RPMI8226 (cell line): ENCODE measurements at regions not wholly inside any gene's neighbourhood (a gene's known extent, or its start where the extent isn't known, plus 50 kb on each side); places are given as distances from the start of the nearest gene placed in this dataset.
"Not testable (repeated sequence)": the region's sequence is repeated elsewhere in the genome, so short reads cannot be mapped to it uniquely, and the experiment has no call there.

Source experiments
- DNase-seq: peaks from one replicate; pipeline ENCODE4 v3.0.0-alpha.2; 2015

GRCh38 chr13:88622362-88622973 is 951.3 kb downstream of the SLITRK5 start:
- DNase-seq, result no peak

DNA sequence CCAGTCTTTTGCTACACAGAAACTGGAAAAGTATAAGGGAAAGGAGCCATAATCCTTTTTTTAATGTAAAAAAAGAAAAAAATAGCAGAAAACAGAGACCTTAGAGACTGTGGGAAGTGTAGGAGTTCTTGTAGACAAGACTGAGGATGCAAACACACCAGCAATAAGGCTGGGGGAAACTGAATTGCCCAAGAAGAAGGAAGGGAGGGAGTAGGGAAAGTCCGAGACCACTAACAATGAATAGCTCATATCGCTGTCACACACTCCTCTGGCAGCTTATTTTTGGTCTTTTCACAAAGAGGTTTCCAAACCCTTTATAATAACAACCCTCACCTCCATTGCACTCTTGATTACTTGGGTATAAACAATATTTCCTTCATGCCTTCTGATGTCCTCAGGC is 952.0 kb downstream of the SLITRK5 start:
- DNase-seq, result no peak

- no peak for DNase-seq
Observed at GRCh38 chr13:88627071-88627470, 955.9 kb downstream of the SLITRK5 start.

DNA sequence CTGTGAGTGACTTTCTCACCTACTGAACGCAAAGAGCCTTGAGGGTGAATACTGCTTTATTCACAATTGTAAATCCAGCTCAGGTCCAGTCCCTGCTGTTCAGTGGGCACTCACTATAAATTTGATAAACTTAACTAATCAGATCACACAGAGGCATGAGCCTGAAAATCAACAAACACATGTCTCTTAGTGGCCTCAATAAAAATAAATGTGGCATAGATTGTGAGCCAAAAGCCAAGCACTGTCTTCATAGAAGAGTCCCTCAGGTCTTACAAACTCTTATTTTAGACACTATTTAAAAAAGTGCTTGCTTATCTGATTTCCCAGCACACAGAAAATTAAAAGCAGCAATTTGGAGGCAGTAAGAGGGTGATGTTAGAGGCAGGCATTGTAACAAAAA is 957.7 kb downstream of the SLITRK5 start:
- DNase-seq, result no peak

- DNase-seq, result no peak
Observed at GRCh38 chr13:88637935-88638334, 966.8 kb downstream of the SLITRK5 start.

DNA sequence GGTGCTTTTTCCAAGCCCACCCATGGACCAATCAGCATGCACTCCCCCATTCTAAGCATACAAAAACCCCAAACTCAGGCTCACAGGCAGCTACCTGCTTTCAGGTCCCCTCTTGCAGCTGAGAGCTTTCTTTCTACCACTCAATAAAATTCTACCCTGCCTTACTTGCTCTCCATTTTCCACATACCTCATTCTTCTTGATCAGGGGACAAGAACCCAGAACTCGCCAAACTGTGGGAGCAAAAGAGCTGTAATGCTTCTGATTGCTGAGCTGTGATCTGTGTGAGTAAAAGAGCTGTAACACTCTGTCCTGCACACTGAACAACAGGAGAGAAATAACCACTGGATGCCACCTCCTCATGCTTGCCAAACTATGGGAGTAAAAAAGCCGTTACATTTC is 972.1 kb downstream of the SLITRK5 start:
- DNase-seq, result no peak

DNA sequence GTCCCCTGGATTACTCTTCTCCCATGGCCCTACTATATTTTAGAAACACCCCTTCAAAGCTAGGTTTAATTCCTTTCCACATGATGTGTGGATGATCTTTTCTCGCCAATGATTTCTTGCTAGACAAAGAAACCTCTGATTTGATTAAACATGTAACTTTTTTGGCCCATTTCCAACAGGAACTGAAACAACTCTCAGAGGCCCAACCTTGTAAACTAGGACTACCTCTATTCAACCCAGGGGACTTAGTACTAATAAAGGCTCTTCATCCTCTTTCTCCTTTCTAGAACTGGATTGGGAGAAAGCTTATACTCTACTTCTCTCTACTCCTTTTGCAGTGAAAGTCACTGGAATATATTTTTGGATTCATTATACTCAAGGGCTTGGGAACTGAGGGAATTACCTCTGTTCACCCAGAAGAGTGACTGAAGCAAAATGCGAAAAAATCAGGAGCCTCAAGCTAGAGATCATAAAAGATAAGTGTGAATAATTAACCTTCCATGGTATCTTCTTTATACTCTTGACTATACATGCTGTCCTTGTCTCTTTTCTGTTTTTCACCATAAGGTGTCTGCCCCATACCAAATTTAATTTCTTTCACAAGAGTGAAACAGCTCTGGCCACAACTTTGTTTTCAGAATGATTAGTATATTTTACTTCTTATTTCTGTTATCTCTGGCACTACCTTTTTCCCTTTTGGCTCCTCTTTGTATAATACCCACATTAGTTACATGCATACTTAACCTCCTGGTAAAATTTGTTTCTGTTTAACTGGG is 977.6 kb downstream of the SLITRK5 start:
- DNase-seq, result peak; percentile 33

DNA sequence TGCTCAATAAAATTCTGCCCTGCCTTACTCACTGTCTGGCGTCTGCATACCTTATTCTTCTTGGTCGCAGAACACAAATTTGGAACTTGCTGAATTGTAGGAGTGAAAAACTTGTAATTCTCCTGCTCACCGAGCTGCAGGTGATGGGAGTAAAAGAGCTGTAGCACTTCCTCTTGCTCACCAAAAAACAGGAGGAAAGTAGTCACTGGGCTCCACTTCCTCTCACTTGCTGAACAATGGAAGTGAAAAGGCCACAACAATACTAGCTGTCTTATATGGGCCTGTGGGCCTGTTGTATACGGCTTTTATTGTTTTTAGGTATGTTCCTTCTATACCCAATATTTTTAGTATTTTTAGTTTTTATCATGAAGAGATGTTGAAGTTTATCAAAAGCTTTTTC is 978.7 kb downstream of the SLITRK5 start:
- no peak for DNase-seq

- DNase-seq, result no peak
Observed at GRCh38 chr13:88651531-88651930, 980.4 kb downstream of the SLITRK5 start.

DNA sequence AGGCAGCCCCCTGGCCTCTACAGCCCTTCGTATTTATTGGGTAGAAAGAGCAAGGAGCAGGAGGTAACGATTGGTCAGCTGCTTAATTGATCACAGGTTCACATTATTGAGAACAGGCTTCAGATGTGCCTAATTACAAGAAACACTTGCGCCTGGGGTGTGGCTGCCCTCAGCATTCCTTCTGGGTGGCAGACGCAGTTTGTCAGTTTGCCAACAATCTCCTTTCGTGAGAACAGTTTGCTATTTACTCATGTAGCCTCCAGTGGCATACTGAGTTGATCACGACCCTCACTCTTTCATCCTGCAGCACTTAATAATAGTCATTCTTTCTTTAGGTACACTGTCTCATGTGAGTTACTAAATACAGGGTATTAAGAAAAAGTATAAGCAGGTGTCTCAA is 985.6 kb downstream of the SLITRK5 start:
- no peak for DNase-seq

DNA sequence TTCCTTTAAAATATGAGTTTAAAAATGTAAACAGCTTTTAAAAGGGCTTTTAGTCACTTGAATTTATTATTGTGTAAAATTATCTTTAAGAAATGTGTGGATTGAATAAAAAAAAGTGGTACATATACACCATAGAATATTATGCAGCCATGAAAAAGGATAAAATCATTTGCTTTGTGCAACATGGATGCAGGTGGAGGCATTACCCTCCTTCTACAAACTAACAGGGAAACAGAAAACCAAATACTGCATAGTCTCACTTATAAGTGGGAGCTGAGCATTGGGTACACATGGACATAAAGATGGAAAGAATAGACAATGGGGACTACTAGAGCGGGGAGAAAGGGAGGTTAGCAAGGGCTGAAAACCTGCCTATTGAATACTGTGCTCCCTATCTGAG is 999.3 kb downstream of the SLITRK5 start:
- DNase-seq, result no peak

- no peak for DNase-seq
Observed at GRCh38 chr13:88674841-88675240, 1003.7 kb downstream of the SLITRK5 start.

DNA sequence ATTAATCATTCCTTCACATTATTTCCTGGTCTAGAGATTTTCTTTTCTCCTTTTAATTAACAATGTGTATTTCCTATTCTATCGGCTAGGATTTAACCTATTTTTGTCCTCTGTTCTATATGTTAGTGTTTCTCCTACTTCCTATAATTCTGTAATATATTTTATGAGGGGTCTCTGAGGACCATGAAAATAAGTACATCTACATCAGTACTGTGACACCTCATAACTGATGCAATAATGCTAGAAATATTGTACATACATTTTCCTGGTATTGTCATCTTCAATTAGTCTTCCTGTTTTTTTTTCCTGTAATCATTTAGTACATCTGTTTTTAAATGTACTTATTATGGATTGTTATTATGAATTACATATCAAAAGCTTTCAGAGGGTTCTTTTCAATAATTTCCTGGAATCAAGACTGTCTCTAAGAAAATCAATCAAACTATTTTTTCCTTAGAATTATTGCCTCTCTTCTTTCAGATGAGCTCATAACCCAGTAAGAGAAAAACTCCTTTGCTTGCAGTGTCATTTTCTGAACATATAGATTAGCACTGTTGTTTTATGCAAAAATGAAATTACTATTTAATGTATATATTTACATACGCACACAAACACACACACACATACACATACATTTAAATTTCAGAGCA is 1004.3 kb downstream of the SLITRK5 start:
- no peak for DNase-seq

DNA sequence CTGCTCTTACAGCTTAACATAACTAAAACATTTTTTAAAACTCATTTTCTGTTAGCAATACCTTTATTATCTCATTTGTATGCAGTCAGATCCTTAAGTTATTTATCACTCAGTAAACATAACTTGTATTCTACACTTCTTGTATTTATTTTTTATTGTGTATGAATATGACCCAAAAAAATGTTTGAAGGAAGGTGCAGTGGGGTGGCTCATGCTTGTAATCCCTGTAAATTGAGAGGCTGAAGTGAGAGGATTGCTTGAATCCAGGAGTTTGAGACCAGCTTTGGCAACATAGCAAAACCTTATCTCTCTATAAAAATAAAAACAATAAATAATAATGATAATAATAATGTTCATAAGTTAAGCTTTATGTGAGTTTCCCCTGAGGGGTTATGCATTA is 1004.8 kb downstream of the SLITRK5 start:
- DNase-seq, result no peak

- DNase-seq, result no peak
Observed at GRCh38 chr13:88685459-88685858, 1014.3 kb downstream of the SLITRK5 start.

- DNase-seq, result no peak
Observed at GRCh38 chr13:88701551-88701950, 1030.4 kb downstream of the SLITRK5 start.

GRCh38 chr13:88704600-88705275 is 1033.6 kb downstream of the SLITRK5 start:
- no peak for DNase-seq

DNA sequence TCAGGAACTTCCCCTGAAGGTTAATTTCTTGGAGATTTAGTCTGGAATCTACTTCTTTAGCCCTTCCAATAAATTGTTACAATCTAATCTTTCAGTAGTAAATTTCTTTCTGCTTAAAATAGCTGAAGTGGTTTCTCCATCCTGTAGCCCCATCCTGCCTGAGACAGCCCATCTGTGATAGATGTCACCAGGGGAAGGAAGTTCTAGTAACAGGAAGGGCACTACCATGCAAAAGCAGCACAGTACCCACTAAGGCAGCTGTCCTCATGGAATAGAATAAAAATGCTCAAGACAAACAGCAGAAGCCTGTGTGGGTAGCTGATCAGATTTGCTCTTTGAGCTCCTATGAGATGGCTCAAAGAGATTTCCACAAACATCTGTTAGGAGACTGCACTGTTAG is 1036.5 kb downstream of the SLITRK5 start:
- DNase-seq, result no peak

DNA sequence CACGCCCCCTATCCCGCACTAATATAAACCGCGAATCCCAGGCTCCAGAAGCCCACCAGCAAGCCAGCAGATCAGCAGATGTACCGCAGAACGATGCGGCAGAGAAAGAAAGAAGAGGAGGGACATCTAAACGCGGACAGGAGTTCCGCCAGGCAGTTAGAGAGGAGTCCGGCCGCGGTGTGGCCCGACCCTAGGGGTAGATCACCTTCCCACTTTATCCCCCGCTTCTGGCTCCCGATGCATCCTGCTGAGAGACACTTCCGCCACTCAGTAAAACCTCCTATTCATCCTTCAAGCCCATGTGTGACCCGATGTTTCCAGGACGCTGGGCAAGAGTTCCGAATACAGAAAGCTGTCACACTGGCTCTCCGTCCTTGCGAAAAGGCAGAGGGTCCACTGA is 1046.8 kb downstream of the SLITRK5 start:
- no peak for DNase-seq

- DNase-seq, result no peak
Observed at GRCh38 chr13:88718781-88719180, 1047.6 kb downstream of the SLITRK5 start.

DNA sequence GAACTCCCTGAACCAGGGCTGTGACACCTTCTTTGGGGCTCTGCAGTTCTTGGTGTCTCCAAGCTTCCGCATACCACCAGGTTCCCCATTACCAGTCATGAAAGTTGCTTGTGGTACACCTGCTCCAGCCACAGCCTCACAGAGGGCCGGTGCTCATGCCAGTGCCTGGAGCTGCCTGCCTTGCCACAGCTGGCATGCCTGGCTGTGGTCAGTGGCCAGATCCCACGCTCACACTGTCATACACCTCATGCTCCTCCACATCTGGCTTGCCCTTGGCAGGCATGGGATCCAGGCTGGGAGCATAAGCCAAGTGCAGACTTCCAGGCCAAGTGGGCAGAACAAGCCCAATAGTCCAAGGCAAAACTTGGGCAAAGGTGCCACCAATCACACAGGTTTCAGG is 1054.9 kb downstream of the SLITRK5 start:
- DNase-seq, result no peak

GRCh38 chr13:88727236-88727635 is 1056.1 kb downstream of the SLITRK5 start:
- not testable (repeated sequence) for DNase-seq

- no peak for DNase-seq
Observed at GRCh38 chr13:88729605-88730004, 1058.4 kb downstream of the SLITRK5 start.

GRCh38 chr13:88736026-88736425 is 1064.9 kb downstream of the SLITRK5 start:
- DNase-seq, result no peak
